GM20000 (cell line): ENCODE measurements at regions not wholly inside any gene's neighbourhood (a gene's known extent, or its start where the extent isn't known, plus 50 kb on each side); places are given as distances from the start of the nearest gene placed in this dataset.

Experiments used
- DNase-seq: peaks from one replicate; pipeline ENCODE4 v3.0.0; 2012; ENCODE audit warnings: low spot score
- CTCF ChIP-seq: IDR thresholded peaks from 2 replicates; pipeline ENCODE4 v1.5.1; 2012; ENCODE audit warnings: mild to moderate bottlenecking, control low read depth; ENCODE audit errors: extremely low read depth, missing control alignments

- no peak for TF ChIP-seq CTCF
- DNase-seq: no peak
These were observed 201.0 kb downstream of the CYRIA start for GRCh38 chr2:16464641-16465040.

- no peak for TF ChIP-seq CTCF
- DNase-seq: no peak
These were observed 202.7 kb downstream of the CYRIA start for GRCh38 chr2:16462958-16463357.

- no peak for TF ChIP-seq CTCF
- DNase-seq: no peak
These were observed 204.0 kb downstream of the CYRIA start for GRCh38 chr2:16461672-16462071.

- no peak for DNase-seq
- no peak for TF ChIP-seq CTCF
These were observed 206.0 kb downstream of the CYRIA start for GRCh38 chr2:16459606-16460005.

GRCh38 chr2:16454621-16455020 lies 211.0 kb downstream of the CYRIA start:
- no peak for DNase-seq
- TF ChIP-seq CTCF: no peak

GRCh38 chr2:16452123-16452522 lies 213.5 kb downstream of the CYRIA start:
- TF ChIP-seq CTCF: no peak
- DNase-seq: no peak

GRCh38 chr2:16446706-16447105 lies 218.9 kb downstream of the CYRIA start:
- no peak for DNase-seq
- no peak for TF ChIP-seq CTCF
